GM18517 (cell line): ENCODE measurements at regions not wholly inside any gene's neighbourhood (a gene's known extent, or its start where the extent isn't known, plus 50 kb on each side); places are given as distances from the start of the nearest gene placed in this dataset.

Experiments
- ATAC-seq: cut with Tn5 transposase; IDR thresholded peaks from one replicate; pipeline ENCODE4 v1.9.1; 2021; ENCODE audit warnings: mild to moderate bottlenecking, moderate library complexity; ENCODE audit not compliant: unreplicated experiment

DNA sequence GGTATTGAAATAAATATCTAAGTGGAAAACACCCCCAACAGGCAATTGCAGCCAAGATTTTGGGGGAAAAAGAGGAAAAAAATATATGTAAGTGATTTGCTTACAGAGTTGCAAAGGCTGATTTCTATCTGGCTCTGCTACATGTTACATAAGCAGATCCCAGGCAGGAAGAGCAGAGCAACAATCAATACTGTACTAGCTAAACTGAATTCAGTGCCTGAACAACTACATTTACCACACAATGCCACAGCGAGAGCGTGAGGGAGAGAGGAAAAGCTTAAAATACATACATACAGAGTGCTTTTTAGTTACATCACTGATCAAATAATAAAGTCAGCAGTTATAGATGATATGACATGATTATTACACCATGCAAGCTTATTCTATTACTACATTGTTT is 665.6 kb upstream of the ARGLU1 start:
- no peak for ATAC-seq

DNA sequence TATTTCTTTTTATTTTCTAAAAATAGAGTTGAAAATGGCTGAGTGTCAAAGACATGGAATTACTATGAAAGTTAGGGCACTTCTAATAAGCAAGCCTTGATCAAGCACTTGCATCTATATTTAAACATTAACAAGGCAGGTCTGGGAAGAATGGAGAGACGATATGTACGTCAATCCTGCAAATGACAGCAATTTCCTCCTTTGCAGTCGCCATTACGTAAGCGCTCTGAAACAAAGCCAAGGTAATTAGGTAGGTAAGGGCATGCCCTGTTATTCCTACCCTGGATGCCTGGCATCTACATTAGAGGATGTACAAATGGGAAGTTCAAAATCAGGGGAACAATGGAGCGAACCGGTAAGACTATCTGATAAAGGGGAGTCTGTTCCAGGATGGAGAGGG is 664.0 kb upstream of the ARGLU1 start:
- ATAC-seq = no peak

- ATAC-seq = no peak
Measured at GRCh38 chr13:107223867-107224266, 655.9 kb upstream of the ARGLU1 start.

DNA sequence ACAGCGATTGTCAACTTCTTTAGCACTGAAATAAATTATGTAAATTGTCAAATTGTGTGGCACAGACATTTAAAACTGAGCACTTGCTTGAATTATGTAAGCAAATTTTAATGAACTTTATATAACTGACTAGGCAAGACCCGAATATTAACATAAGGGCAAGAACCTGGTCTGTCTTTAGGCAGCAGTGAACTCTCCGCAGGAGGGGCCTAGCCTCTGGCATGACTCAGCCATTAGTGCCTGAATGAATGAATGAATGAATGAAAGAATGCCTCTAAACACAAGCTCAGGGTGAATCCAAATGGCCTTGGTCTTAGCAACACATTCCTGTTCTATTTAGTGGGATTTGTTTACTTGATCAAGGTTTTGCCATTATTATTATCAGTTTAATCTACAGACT is 654.7 kb upstream of the ARGLU1 start:
- ATAC-seq = no peak

DNA sequence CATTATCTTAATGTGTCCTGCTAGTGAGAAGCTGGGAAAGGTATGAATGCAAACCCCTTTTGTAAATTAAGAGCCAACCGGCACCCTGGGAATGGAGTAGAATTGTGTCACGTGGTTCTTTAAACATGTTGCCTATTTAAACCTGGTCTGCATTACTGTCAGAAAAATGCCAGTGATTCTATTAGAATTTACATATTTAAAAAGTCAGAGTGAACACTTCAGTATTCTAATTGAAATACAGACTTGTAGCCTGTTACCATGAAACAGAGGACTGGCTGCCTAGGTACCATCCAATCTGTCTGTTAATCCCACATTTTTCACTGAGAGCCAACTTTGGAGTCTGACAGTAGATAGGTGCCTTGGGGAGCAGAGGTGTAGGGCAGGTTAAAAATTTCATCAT is 652.3 kb upstream of the ARGLU1 start:
- ATAC-seq = no peak

DNA sequence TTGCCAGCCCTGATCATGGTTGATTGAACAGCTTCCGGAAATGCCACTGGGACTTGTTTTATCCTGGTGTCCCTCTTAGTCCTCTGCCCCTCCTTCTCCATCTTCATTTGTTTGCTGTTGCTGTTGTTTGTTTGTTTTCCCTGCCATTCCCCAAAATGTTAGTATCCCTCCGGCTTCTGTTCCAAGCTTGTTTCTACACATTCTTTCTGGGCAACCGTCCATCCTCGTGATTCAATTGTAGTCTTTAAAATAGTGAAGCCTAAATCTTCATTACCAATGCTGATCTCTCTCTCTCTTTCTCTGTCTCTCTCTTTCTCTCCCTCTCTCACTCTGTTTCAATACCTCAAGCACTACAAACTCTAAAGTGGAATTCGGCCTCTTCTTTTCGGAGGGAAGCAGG is 649.3 kb upstream of the ARGLU1 start:
- ATAC-seq = no peak

- ATAC-seq = no peak
Measured at GRCh38 chr13:107216046-107216755, 648.3 kb upstream of the ARGLU1 start.

DNA sequence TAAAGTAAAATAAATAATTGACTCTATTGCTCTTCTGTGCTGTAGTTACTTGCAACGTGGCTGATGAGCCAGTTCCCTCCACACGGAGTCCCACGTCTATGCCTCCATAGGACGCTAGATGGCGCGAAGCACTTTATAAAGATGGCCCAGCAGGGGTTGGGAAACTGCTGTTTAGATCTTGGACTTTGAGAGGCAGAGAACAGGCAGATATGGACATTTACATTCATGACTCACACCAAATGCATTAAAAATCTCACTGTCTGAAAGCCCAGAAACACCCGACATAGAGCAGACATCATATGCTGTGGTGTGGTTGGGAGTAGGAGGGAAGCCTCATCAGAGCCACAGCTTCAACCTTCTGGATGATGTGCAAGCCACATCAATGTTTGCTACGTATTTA is 643.1 kb upstream of the ARGLU1 start:
- ATAC-seq = peak; percentile 96

- ATAC-seq = no peak
Measured at GRCh38 chr13:107210723-107211030, 642.7 kb upstream of the ARGLU1 start.

DNA sequence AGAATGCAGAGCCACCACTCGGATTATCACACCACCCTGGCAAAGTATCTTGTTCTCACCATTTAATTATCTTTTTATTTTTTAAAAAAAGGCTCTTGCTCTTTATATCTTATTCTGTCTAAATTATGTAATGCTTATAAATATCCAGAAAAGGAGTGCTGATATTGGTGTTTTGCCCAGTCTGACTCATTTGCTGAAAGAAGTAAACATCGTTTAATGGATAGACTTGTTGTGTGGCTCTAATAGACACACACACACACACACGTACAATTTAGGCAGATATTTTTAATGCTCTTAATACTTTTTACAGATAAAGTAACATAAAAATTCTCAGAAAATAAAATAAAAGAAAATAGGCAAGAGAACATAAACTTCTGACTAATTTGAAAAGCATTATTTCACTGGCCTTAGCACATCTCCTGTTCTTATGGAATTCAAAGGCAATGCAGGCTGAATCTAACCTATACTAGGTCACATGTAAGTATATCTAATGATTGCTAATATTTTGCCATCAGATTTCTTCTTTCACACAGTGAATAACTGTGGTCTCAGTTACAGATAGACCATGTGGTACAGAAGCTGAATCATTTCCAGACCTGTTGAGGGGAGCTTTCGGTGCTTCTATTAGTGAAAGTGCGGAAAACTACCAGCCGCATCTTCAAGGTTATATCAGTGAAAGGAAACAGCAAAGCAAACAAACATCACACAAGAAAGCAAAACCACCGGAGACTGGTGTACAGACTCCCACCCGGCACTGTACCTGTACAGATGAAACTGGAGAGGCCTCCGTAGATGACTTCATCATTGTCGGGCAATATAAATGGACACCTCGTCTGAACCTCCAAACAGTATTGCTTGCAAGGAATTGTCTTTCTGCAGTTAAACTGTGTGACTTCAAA is 642.1 kb upstream of the ARGLU1 start:
- no peak for ATAC-seq

DNA sequence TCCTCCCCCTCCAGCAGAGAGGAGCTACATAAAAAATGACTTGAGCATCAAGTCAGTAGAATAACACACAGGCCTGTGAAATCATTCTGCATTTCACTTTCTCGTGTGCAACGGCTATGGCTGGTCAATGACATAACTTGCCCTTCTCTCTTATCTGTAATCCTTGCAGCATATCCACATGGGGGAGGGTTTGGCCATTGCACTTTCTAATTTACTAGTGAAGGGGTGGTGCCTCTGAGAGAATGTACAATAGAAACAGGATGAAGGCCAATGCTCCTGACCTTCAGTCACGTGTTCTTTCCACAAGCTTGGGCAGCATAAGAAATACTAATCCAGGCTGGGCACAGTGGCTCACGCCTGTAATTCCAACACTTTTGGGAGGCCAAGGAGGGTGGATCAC is 641.0 kb upstream of the ARGLU1 start:
- ATAC-seq = no peak

DNA sequence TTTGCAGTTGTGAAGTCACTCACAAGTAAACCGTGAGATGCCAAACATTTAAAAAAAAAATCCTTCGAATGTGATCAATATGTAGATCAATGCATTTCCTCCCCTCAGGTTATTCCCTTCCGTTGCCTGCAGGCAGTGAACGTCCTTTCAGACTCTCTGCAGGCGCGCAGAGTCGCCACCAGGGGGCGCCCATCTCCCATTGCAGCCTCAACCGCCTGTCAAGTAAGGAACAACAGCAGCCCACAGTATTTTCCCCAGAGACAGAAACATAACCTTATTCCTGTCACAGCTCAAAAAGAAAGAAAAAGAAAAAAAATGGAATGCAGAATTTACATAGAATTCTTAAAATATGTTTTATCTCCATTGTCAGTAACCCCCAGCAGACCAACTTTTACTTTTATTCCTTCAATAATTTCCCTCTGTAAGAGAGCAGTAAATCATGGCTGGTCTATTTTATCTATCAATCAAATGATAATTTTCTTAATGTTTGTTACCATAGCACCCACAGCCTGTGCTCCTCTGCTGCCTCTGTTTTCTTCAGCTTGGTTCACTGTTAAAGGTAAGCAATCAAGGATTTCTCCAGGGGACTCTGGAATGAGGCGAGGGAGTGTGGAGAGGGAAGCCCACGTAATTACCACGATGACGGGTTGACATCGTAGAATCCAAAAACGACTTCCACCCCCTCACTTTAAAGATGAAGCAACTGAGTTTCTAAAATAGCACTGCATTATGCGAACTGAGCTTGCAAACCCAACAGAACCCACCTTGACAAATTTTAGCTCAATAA is 637.6 kb upstream of the ARGLU1 start:
- ATAC-seq = peak; percentile 85

DNA sequence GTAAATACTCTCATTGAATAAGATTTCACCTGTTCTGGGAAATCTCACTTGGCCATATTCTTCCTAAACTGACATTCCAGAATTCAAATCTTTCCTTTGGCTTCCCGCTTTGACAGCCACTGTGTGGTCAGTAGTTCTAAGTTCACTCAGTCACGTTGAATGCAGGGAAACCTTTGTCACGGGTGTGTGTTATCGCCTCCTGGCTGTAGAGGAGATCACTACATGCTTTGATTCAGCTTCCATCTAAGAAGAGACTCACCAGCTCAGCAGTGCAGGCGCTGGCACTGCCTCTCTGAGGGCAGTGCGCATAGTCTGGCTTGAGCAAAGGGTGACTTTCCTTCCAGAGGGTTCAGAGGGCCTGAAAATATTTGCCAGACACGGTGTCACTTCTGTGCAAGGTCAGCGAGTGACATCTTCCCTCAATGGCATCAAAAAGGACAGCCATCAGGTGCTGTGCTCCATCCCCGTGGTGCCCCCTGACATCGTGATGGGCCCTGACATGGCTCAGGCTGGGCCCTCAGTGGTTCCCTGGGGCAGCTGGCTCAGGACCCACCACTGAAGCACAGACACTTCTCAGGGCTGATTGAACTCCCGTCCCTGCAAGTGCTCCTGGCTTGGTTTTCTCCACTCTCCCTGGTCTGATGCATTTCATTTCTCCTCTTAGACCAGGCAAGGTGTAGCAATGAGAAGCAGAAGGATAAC is 635.4 kb upstream of the ARGLU1 start:
- peak; percentile 67 for ATAC-seq

DNA sequence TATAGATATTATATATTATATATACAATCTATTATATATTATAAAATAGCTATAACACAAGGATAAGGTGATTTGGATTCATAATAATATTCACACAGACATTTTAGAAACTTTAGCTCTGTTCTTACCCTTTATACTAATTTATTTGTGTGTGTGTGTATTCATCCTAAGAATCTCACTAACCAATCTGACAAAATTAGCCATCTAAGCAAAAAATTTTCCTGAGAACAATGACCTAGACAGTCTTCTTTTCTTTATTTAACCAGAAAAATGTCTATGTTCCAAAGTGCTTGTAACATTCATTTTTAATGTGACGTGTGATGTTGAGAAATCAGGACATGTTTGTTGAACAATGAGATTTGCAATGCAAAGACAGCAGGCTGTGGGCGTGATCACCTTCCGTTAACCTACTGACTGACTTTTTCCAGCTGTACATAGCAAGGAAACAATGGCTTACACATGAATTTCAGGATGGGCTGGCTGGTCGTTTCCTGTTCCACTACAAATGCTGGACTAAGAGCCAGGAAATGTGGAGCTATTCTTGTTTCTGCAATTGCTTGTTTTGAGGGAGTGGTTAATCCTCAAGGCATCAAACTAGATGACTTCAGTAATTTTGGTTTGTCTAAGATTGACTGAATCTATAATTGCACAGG is 634.6 kb upstream of the ARGLU1 start:
- ATAC-seq = no peak

DNA sequence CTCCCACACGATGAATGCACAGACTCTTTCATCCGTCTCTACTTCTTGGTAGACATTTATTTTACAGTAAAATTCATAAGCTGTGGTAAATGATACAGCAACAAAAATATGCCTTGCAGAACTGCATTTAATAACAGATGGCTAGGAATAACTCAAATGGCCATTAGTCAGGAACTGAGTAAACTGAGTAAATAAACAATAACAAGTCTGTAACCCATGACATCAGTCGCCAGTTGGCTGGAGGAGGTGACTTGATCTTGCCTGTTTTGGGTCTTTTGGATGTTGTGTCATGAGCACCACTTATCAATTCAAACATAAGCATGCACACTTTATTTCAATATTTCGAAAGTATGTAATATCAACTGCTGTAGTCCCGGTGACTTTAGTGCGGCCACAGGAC is 632.6 kb upstream of the ARGLU1 start:
- no peak for ATAC-seq

DNA sequence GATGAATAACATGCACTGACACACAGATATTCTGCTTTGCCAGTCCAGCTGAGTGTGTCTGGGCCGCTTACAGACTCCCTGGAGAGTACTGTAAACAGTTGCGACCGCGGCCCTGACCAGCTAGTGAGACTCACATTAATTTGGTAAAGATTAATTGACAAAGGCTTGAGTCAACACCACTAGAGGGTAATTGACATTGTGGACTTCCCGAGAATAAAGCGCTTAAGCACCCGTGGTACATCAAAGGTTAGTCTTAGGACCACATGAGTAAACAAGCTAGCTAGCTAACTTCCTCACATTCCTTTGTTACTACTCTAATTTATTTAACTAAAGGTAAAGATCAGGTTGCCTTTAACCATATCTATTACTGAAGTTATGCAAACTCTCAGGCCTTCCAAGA is 624.4 kb upstream of the ARGLU1 start:
- ATAC-seq = no peak

- ATAC-seq = no peak
Measured at GRCh38 chr13:107190065-107190464, 622.1 kb upstream of the ARGLU1 start.

DNA sequence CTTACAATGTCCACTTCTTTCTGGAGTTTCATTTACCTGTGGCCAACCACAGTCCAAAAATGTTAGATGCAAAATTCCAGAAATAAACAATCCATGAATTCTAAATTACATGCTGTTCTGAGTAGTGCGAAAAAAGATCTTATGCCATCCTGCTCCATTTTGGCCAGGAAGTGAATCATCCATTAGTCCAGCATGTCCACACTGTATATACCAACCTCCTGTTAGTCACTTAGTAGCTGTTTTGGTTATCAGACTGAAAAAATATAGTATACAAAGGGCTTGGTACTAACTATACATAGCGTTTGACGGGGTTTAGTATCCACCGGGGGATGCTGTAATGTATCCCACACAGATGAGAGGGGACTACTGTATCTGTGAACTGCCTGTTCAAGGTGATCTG is 618.0 kb upstream of the ARGLU1 start:
- ATAC-seq = no peak

DNA sequence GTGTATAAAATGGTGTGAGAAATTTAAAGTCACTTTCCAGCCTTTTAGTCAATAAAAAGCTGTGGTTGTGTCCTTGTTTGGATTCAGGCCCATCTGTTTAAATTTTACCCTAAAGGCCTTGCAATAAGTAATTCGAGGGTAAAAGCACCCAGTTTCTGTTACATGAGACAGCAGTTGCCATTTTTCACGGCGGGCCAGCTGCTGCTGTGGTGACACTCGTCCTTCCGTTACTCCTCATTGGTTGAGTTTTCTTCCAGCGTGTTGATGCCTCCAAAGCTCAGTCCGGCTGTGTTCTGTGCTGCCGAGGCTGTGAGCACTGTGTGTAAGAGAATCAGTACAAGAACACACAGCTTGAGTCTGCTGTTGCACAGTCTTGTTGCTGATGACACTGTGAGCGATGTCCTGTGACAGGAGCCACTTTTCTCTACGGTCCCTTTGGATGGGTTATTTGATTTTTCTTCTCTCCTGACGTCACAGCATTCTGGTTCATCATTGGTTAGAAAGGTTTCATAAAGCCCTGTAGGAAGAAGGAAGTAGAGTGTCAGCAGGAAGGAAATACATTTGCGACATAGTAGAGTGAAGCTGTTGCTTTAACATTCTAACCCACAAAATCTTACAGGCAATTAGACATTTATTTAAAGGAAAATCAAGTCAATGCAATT is 602.5 kb upstream of the ARGLU1 start:
- no peak for ATAC-seq

GRCh38 chr13:107157271-107157670 is 589.3 kb upstream of the ARGLU1 start:
- no peak for ATAC-seq
